Thyroid gland (tissue), 4 donors: ENCODE measurements at regions not wholly inside any gene's neighbourhood (a gene's known extent, or its start where the extent isn't known, plus 50 kb on each side); places are given as distances from the start of the nearest gene placed in this dataset.

Experiments
- DNase-seq, 2 donors: peaks; one replicate each; pipeline ENCODE4 v3.0.0-alpha.2; 2019
- H3K27ac ChIP-seq, 3 donors: fragments of 200-600 bp; sonication (generic); 1 replicate in 2 of 3; 2 replicates in 1 of 3; pipeline ENCODE4 v1.5.1; 2016 to 2019; ENCODE audit warnings: mild to moderate bottlenecking in 1 of 3, moderate library complexity in 1 of 3
- H3K27me3 ChIP-seq: fragments of 200-600 bp; sonication (generic); one replicate; pipeline ENCODE4 v1.5.1; 2019
- H3K36me3 ChIP-seq, 2 donors: fragments of 200-600 bp; sonication (generic); one replicate each; pipeline ENCODE4 v1.5.1; 2016 to 2019
- H3K4me1 ChIP-seq, 2 donors: fragments of 200-600 bp; sonication (generic); one replicate each; pipeline ENCODE4 v1.5.1; 2017 to 2019
- H3K4me3 ChIP-seq, 3 donors: fragments of 200-600 bp; sonication (generic); replicated peaks in 1 of 3; 1 replicate in 2 of 3; 2 replicates in 1 of 3; pipeline ENCODE4 v1.5.1; 2016; ENCODE audit warnings: mild to moderate bottlenecking in 1 of 3
- H3K9me3 ChIP-seq: fragments of 200-600 bp; sonication (generic); one replicate; pipeline ENCODE4 v1.5.1; 2017
- POLR2A ChIP-seq, 2 donors: fragments of 450-650 bp; IDR thresholded peaks; one replicate each; pipeline ENCODE4 v1.6.1; 2017; ENCODE audit warnings: antibody characterized with exemption in 2 of 2, mild to moderate bottlenecking in 2 of 2, moderate library complexity in 1 of 2
- WGBS, 2 donors: methylation state at CpG; one replicate each; pipeline ENCODE4 v1.1.5; 2017; 5-methylcytosine and 5-hydroxymethylcytosine counted together
- intact Hi-C: fragments of 100-400 bp; cut with DNase I; formaldehyde crosslinking; loops from one replicate; pipeline ENCODE4 v1.15.1; 2023
- TF ChIP-seq, protein P1 (sequence below), 6 experiments: fragments of 200-600 bp in 3 of 6; fragments of 450-650 bp in 3 of 6; sonication (generic) in 3 of 6; IDR thresholded peaks; one replicate each; pipeline ENCODE4 v1.5.1; 2016 to 2019; ENCODE audit warnings: antibody characterized with exemption in 6 of 6, mild to moderate bottlenecking in 2 of 6, inconsistent platforms in 1 of 6, moderate library complexity in 1 of 6

DNA sequence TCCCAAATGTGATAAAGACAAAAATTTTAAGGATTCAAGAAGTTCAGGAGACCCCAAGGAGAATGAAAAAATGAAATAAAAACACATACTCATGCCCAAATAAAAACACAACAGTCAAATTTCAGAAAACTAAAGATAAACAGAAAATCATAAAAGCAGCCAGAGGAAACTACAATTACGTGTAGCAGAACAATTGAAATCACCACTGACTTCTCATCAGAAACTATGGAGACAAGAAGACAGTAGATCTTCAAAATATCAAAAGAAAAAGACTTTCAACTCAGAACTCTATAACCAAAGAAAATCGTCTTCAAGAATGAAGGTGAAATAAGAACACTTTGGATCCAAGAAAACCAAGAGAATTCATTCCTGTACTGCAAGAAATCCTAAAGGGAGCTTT lies 54.9 kb downstream of the DIO3 start:
- no peak for DNase-seq
- H3K36me3 ChIP-seq: no peaks in the 10 kb centered on the region
- TF ChIP-seq, protein P1, sequence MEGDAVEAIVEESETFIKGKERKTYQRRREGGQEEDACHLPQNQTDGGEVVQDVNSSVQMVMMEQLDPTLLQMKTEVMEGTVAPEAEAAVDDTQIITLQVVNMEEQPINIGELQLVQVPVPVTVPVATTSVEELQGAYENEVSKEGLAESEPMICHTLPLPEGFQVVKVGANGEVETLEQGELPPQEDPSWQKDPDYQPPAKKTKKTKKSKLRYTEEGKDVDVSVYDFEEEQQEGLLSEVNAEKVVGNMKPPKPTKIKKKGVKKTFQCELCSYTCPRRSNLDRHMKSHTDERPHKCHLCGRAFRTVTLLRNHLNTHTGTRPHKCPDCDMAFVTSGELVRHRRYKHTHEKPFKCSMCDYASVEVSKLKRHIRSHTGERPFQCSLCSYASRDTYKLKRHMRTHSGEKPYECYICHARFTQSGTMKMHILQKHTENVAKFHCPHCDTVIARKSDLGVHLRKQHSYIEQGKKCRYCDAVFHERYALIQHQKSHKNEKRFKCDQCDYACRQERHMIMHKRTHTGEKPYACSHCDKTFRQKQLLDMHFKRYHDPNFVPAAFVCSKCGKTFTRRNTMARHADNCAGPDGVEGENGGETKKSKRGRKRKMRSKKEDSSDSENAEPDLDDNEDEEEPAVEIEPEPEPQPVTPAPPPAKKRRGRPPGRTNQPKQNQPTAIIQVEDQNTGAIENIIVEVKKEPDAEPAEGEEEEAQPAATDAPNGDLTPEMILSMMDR (IDR thresholded peaks at IDR 0.05): no peak
- no peak for TF ChIP-seq POLR2A (IDR thresholded peaks at IDR 0.05)
- H3K4me3 ChIP-seq: no peak overlapping the region
- WGBS, 2 donors: 84 to 87% methylated on average over 2 of the region's 2 CpGs
- H3K9me3 ChIP-seq: no peaks in the 10 kb centered on the region
- no peaks in the 10 kb centered on the region for H3K27me3 ChIP-seq
- intact Hi-C loops: no loop called here
- no peaks in the 10 kb centered on the region for H3K4me1 ChIP-seq
- H3K27ac ChIP-seq: no peak overlapping the region

DNA sequence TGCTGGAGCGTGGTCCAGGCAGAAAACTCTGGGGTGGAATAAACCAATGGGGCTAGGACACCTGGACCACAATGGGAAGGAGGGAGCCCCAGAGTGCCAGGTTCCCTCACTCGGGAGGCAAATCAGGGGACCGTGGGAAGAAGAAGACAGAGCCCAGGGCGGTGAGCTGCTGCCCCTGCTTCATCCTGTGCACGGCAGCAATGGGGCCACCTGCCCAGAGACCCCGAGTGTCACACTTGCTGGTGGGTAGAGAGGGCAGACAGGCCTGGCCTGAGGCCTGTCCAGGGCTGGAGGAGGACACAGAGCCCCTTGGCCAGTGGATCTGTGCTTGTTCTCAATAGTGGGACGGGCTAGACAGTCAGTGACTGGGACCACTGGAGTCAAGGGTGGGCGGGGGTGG lies 58.2 kb downstream of the DIO3 start:
- intact Hi-C loops: no loop called here
- DNase-seq: no peak
- Histone ChIP-seq H3K4me3 (no peak overlapping the region), H3K9me3 (no peaks in the 10 kb centered on the region), H3K36me3 (no peaks in the 10 kb centered on the region), H3K27ac (no peak overlapping the region), H3K27me3 (no peaks in the 10 kb centered on the region), H3K4me1 (no peaks in the 10 kb centered on the region)
- TF ChIP-seq POLR2A (IDR thresholded peaks at IDR 0.05): no peak
- TF ChIP-seq, protein P1 (IDR thresholded peaks at IDR 0.05): no peak
- 91 to 92% methylated on average over 6 to 8 of the region's 8 CpGs for WGBS, 2 donors

DNA sequence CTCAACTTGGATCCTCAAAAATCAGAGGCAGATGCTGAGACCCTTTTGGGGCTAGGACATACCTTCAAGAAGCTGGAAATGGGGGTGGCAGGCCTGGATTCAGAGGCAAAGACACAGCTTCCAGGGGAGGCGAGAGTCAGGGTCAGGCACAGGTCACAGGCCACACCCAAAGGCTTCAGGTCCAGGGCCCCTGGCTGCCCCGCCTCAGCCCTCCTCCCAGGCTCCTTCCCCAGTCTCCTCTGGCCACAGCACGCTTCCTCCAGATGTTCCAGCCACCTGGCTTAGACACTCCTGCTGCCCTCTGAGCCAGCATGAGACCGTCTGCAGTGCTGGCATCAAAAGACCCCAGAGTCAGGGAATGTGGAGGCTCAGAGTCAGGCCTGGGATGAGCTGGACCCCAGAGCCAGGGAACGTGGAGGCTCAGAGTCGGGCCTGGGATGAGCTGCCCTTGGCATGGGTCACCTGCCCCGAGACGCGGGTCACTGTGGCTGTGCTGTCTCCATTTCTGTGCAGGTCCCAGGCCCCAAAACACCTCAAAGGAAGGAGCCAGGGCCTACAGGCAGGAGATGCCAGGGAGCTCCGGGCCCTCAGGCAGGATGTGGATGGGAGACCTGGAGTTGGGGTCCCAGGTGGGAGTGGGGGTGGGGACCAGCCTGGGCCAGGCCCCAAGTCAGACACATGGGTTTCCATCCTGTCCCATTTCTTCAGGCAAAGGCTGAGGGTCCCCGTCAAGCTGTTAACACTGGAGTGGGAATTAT lies 58.9 kb downstream of the DIO3 start:
- no peak for TF ChIP-seq POLR2A (IDR thresholded peaks at IDR 0.05)
- TF ChIP-seq, protein P1 (IDR thresholded peaks at IDR 0.05): no peak
- no peak for DNase-seq
- Histone ChIP-seq H3K36me3 (no peaks in the 10 kb centered on the region), H3K27me3 (no peaks in the 10 kb centered on the region), H3K4me3 (no peak overlapping the region), H3K9me3 (no peaks in the 10 kb centered on the region), H3K27ac (no peak overlapping the region), H3K4me1 (no peaks in the 10 kb centered on the region)
- WGBS, 2 donors: 84 to 90% methylated on average over 9 to 11 of the region's 11 CpGs
- intact Hi-C loops: no loop called here

DNA sequence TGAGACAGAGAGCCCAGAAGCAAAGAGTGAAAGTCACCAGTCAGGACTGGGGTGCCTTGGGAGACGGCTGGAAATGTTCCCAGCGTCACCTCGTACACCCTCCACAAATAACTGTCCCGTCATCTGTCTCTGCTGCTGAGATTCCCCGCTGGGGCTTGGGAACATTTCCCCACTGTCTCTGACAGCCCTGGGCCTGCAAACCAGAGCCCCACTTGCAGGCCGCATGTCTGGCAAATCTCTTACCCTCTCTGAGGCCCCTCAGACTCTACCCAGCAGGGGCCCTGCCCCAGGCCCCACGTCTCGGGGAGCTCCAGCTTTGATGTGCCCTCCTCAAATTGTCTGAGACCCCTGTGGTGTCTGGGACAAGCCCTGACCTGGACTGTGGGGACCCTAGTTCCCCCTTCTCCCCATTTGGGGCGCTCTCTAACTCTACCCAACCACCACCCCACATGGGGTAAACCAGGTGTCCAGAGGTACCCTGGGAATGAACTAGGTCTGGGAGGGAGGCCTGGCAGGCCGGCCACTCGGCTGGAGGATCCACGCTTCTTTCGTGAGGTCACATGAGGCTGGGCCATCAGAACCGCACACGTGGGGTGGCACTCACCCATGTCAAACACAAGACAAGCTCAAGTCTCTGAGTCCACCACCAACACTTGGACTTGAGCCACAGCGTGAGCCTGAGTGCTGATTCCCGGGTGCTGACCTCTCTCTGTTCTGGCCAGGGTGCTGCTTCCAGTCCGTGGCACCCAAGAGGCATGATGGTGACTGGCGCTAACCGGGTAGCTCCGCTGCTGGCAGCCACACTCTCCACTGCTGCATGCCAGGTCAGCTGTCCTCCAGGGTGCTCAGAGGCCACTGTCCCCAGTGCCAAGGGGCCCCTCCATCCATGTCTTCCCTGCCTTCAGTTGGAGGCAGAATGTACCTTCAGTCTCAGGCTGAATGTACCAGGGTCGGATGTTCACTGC lies 59.8 kb downstream of the DIO3 start:
- 88 to 89% methylated on average over 13 to 22 of the region's 22 CpGs for whole genome bisulfite sequencing, 2 donors
- no peaks in the 10 kb centered on the region for H3K27me3 ChIP-seq
- DNase-seq: no peak

More for the DNA sequence above, 59.8 kb downstream of the DIO3 start:
- TF ChIP-seq, protein P1 (IDR thresholded peaks at IDR 0.05): no peak
- no peak for TF ChIP-seq POLR2A (IDR thresholded peaks at IDR 0.05)
- Histone ChIP-seq H3K36me3 (no peaks in the 10 kb centered on the region), H3K9me3 (no peaks in the 10 kb centered on the region), H3K4me3 (no peak overlapping the region), H3K4me1 (no peaks in the 10 kb centered on the region), H3K27ac (no peak overlapping the region)
- intact Hi-C loops: no loop called here
